COLO668 (cell line): ENCODE measurements at regions not wholly inside any gene's neighbourhood (a gene's known extent, or its start where the extent isn't known, plus 50 kb on each side); places are given as distances from the start of the nearest gene placed in this dataset.
"Not testable (repeated sequence)": the region's sequence is repeated elsewhere in the genome, so short reads cannot be mapped to it uniquely, and the experiment has no call there.

Source experiments
- DNase-seq: peaks from one replicate; lab custom pipeline; 2025; ENCODE audit not compliant: unreplicated experiment; lab: John Stamatoyannopoulos, UW

GRCh38 chr10:93127642-93128215 lies 54.0 kb downstream of the CYP26A1 start:
- DNase-seq = not testable (repeated sequence)

GRCh38 chr10:93131986-93132385 lies 58.3 kb downstream of the CYP26A1 start:
- no peak for DNase-seq

GRCh38 chr10:93138113-93138870 lies 64.6 kb downstream of the CYP26A1 start:
- no peak for DNase-seq

- no peak for DNase-seq
Observed at GRCh38 chr10:93139059-93139655, 65.5 kb downstream of the CYP26A1 start.

- DNase-seq = no peak
Observed at GRCh38 chr10:93142534-93142933, 68.8 kb downstream of the CYP26A1 start.

GRCh38 chr10:93143281-93143680 lies 69.6 kb downstream of the CYP26A1 start:
- no peak for DNase-seq

GRCh38 chr10:93146336-93146735 lies 72.6 kb downstream of the CYP26A1 start:
- DNase-seq = no peak

- DNase-seq = no peak
Observed at GRCh38 chr10:93147281-93147680, 73.6 kb downstream of the CYP26A1 start.

- no peak for DNase-seq
Observed at GRCh38 chr10:93148476-93148875, 74.8 kb downstream of the CYP26A1 start.

- DNase-seq = no peak
Observed at GRCh38 chr10:93149761-93150160, 76.1 kb downstream of the CYP26A1 start.

GRCh38 chr10:93150289-93150688 lies 76.6 kb downstream of the CYP26A1 start:
- no peak for DNase-seq

- no peak for DNase-seq
Observed at GRCh38 chr10:93150990-93151547, 77.4 kb downstream of the CYP26A1 start.

GRCh38 chr10:93152136-93152535 lies 78.4 kb downstream of the CYP26A1 start:
- no peak for DNase-seq

- no peak for DNase-seq
Observed at GRCh38 chr10:93154531-93154930, 80.8 kb downstream of the CYP26A1 start.

GRCh38 chr10:93160140-93160539 lies 86.4 kb downstream of the CYP26A1 start:
- no peak for DNase-seq

- DNase-seq = no peak
Observed at GRCh38 chr10:93160829-93161228, 87.1 kb downstream of the CYP26A1 start.

- DNase-seq = no peak
Observed at GRCh38 chr10:93165367-93165766, 91.7 kb downstream of the CYP26A1 start.

- no peak for DNase-seq
Observed at GRCh38 chr10:93166134-93166533, 92.4 kb downstream of the CYP26A1 start.

GRCh38 chr10:93171837-93172236 lies 98.1 kb downstream of the CYP26A1 start:
- no peak for DNase-seq

- no peak for DNase-seq
Observed at GRCh38 chr10:93173967-93174845, 100.5 kb downstream of the CYP26A1 start.

GRCh38 chr10:93175490-93175889 lies 101.8 kb downstream of the CYP26A1 start:
- DNase-seq = no peak
